NCI-H82 treated with DMSO at 0.1 percent for 48 hours (cell line): ENCODE measurements at regions not wholly inside any gene's neighbourhood (a gene's known extent, or its start where the extent isn't known, plus 50 kb on each side); places are given as distances from the start of the nearest gene placed in this dataset.

ENCODE experiments used
- DNase-seq: peaks from one replicate; lab custom pipeline; 2025; ENCODE audit not compliant: unreplicated experiment; lab: John Stamatoyannopoulos, UW

DNA sequence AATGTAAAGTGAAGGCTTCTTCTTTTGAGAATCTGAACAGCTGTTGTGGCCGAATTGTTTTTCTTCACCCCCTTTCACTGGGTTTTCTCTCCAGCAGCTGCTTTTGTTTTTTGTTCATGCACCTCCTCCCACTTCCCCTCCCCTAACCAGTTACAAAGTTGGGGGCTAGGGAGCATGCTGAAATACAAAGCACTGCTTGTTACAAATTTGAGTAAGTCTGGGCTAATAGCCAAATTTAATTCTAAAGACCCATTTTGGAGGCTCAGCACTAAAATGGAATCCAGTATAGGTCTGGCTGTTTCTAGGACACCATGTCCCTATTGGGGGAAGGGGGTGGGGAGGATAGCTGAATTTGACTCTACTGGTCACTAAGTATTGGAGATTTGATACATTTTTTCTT is 89.2 kb upstream of the GPM6B start:
- no peak for DNase-seq

DNA sequence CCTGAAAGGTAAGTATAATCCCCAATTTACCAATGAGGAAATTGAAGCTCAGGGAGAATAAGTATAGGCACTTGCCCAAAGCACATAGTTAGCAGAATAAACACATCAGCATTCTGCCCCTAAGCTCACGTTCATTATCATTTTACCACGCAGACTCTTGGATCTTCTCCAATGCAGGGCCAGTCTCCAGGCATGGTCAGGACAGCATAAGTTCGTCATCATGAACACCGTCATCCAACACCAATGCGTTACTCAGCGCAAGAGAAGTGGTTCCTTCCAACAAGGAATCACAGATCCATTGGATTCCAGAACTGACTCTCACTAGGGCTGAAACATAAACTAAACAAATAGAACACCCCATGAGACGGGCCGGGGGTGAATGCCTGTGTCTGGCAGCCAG is 86.5 kb upstream of the GPM6B start:
- no peak for DNase-seq

- no peak for DNase-seq
These were observed 85.5 kb upstream of the GPM6B start for GRCh38 chrX:13902406-13902805.

- no peak for DNase-seq
These were observed 84.5 kb upstream of the GPM6B start for GRCh38 chrX:13901354-13901753.

DNA sequence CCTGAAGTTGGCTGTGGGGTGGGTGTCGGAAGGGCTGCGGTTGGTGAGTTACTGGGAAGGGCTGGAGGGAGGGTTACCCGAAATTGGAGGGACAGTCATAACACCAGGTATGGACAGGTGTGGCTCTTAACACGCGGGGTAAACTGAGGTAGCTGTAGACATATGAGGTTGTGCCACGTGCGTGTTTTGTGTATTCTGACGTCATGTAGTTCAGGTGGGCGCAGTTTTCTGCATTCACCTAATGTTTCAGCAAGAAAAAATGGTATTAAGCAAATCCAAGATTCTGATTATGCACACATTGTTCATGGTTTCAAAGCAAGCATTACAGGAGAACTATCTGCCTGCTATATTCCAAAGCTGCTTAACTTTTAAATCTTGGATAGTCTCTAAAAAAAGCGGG is 83.5 kb upstream of the GPM6B start:
- DNase-seq, result no peak

DNA sequence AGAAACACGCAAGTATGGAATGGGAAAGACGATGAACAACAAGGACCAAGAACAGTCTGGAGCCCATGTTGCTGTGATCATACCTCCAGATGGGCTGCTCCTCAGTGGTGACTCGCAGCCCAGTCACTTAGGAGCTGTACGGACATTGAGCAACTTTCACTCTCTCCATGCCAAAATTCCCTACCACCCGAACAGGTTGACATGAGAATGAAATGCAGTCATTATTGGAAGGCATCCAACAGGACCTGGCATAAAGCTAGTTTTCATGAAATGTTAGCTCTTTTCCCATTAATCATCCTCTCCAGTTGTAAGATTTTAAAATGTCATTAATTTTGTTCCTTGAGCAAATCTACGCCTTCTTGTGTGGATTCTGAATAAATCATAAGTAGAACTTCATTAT is 82.7 kb upstream of the GPM6B start:
- DNase-seq, result no peak

DNA sequence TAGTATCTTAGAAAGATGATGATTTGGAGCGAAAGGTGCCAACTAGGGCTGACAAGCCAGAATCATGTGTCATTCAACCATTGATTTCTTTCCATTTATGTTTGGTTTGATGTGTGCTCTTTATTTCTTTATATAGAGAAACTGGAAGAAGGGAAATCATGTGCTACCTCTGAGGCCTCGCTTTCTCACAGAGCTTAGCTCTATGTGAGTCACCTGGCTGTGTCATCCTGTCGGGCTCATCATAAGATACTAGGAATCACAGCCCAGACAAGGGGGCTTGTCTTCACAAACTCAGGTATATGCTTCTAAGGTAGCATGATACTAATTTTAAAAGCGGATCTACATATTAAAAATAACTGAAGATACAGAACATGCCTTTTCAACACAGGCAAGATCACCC is 81.7 kb upstream of the GPM6B start:
- DNase-seq, result no peak

DNA sequence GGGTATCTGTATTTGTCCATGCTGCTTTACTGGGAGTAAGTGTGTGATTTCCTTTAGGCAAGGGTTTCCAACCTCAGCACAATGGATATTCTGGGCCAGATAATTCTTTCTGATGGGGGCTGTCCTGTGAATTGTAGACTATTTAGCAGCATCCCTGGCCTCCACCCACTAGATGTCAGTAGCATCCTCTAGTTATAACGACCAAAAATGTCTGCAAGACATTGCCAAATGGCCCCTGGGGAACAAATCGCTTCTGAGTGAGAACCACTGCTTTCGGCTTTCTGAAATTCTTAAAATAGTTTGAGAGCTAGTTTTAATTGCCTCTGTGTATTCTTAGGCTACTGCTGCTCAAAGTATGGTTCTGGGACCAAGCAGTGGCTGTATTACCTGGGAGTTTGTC is 81.2 kb upstream of the GPM6B start:
- DNase-seq, result peak; percentile 42

- DNase-seq, result peak; percentile 44
These were observed 80.7 kb upstream of the GPM6B start for GRCh38 chrX:13897566-13897965.

- DNase-seq, result peak; percentile 48
These were observed 78.1 kb upstream of the GPM6B start for GRCh38 chrX:13894888-13895565.

- DNase-seq, result no peak
These were observed 76.9 kb upstream of the GPM6B start for GRCh38 chrX:13893826-13894225.

GRCh38 chrX:13892856-13893255 is 76.0 kb upstream of the GPM6B start:
- no peak for DNase-seq

DNA sequence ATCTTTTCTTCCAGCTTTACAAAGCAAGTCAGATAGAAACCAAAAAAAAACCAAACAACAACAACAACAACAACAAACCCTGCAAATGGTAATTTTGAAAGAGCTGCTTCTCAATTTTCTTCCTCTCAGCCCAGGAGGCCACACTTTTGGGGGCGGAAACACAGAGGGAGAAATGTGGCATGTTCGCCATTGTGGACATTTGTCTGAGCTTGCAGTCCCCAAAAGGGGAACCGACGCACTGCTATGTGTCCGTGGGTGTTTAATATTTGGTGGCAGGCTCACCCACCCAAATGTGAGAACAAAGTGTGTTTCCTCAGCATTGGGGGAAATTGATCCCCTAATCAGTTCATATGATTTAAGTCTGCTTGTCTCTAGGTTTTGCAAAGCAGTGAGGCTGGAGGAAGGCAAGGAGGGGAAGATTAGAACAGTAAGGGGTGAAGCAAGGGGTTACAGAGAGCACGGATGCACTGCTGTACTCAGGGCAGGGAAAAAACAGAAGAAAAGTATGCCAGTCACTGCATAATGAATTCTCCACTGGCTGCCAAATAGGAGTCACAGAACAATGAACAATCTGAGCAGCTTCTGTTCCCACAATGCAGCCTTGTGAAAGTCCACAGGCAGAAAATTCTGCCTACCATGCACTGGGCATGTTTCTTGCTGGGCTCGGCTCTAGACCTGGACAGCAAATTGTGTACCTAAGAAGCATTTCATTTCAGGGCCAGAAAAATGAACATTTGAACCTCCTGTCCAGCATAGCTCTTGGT is 74.7 kb upstream of the GPM6B start:
- no peak for DNase-seq

DNA sequence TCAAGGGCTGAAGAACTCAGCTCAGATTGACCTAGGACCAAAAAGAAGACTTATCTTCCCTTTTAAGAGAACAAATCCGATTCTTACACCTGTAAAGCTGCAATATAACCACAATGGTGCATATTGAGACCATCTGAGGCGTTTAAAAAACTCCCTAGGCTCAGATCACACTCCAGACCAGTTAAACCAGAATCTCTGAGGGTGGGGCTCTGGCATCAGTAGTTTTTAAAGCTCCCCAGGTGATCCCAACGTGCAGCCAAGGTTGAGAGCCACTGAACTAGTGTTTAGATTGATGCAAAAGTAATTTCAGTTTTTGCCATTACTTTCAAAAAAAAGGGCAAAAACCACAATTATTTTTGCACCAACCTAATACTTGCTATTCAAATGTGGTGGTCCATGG is 73.9 kb upstream of the GPM6B start:
- no peak for DNase-seq

- DNase-seq, result no peak
These were observed 71.4 kb upstream of the GPM6B start for GRCh38 chrX:13888284-13888683.

GRCh38 chrX:13885591-13885990 is 68.7 kb upstream of the GPM6B start:
- no peak for DNase-seq

DNA sequence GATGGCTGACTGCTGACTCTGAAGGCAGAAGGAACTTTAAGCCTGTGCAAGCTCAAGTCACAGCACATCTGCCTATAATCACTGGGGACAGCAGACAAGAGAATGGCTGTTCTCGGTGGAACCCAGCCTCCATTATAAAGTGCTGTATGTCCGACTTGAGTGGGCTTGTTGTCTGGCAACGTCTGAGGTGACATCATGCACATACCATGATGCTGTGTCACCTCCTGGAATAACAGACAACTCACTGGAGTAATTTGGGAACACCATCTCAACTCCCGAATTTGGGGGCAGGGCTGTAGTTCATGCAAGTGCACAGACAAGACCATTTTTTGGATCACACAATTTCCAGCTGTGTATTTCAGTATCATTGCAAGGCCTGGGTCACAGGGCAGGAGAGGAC is 59.8 kb upstream of the GPM6B start:
- no peak for DNase-seq

- no peak for DNase-seq
These were observed 58.7 kb upstream of the GPM6B start for GRCh38 chrX:13875572-13875971.

GRCh38 chrX:13868591-13868990 is 51.7 kb upstream of the GPM6B start:
- DNase-seq, result no peak
